Neural cell (in vitro differentiated cells): ENCODE measurements at regions not wholly inside any gene's neighbourhood (a gene's known extent, or its start where the extent isn't known, plus 50 kb on each side); places are given as distances from the start of the nearest gene placed in this dataset.

Source experiments
- H2AFZ ChIP-seq: fragments of 200-600, 300-800 bp; sonication (generic), shearing (Covaris generic); 2 replicates; pipeline ENCODE4 v1.6.0; 2014; ENCODE audit warnings: low read depth, mild to moderate bottlenecking, antibody characterized with exemption, low read length, moderate library complexity
- H3F3A ChIP-seq: fragments of 200-600 bp; shearing (Covaris generic); 2 replicates; pipeline ENCODE4 v1.6.1; 2016; ENCODE audit warnings: mild to moderate bottlenecking, moderate library complexity, mixed read lengths, antibody characterized with exemption, low read length; ENCODE audit not compliant: insufficient read depth, poor library complexity, severe bottlenecking
- H3K27ac ChIP-seq: fragments of 200-600, 300-800 bp; sonication (generic), shearing (Covaris generic); 2 replicates; pipeline ENCODE4 v1.5.1; 2014; ENCODE audit warnings: mild to moderate bottlenecking, low read length, moderate library complexity
- H3K27me3 ChIP-seq: fragments of 300-800, 200-600 bp; sonication (generic), shearing (Covaris generic); 2 replicates; pipeline ENCODE4 v1.6.0; 2014; ENCODE audit warnings: mild to moderate bottlenecking, low read depth, low read length, moderate library complexity; ENCODE audit not compliant: insufficient read depth
- H3K36me3 ChIP-seq: fragments of 300-800, 200-600 bp; sonication (generic), shearing (Covaris generic); 2 replicates; pipeline ENCODE4 v1.5.1; 2014; ENCODE audit warnings: mild to moderate bottlenecking, antibody characterized with exemption, low read length, moderate library complexity; ENCODE audit not compliant: insufficient read depth
- H3K4me2 ChIP-seq: fragments of 300-800, 200-600 bp; sonication (generic), shearing (Covaris generic); 2 replicates; pipeline ENCODE4 v1.6.0; 2014; ENCODE audit warnings: mild to moderate bottlenecking, low read length
- H3K4me3 ChIP-seq: fragments of 300-800, 200-600 bp; sonication (generic), shearing (Covaris generic); 2 replicates; pipeline ENCODE4 v1.5.1; 2014; ENCODE audit warnings: mild to moderate bottlenecking, low read length, moderate library complexity
- H3K79me2 ChIP-seq: fragments of 200-600 bp; shearing (Covaris generic); replicated peaks from 2 replicates; pipeline ENCODE4 v1.6.0; 2014; ENCODE audit warnings: mild to moderate bottlenecking, low read length, moderate library complexity; ENCODE audit not compliant: insufficient read depth
- H3K9ac ChIP-seq: fragments of 300-800, 200-600 bp; sonication (generic), shearing (Covaris generic); 2 replicates; pipeline ENCODE4 v1.6.1; 2016; ENCODE audit warnings: mild to moderate bottlenecking, low read length, mixed read lengths
- H3K9me2 ChIP-seq: fragments of 200-600 bp; shearing (Covaris generic); 2 replicates; pipeline ENCODE4 v1.6.1; 2016; ENCODE audit warnings: mild to moderate bottlenecking, low read length, mixed read lengths; ENCODE audit not compliant: insufficient read depth
- H3K9me3 ChIP-seq: fragments of 200-600, 300-800 bp; sonication (generic), shearing (Covaris generic); 2 replicates; pipeline ENCODE4 v1.6.1; 2016; ENCODE audit warnings: mild to moderate bottlenecking, mixed run types, low read length, moderate library complexity, mixed read lengths
- H4K20me1 ChIP-seq: fragments of 200-600 bp; shearing (Covaris generic); 2 replicates; pipeline ENCODE4 v1.6.1; 2016; ENCODE audit warnings: mild to moderate bottlenecking, mixed run types; ENCODE audit not compliant: insufficient read depth
- CTCF ChIP-seq: fragments of 450-650 bp; IDR thresholded peaks from 2 replicates; pipeline ENCODE4 v1.5.1; 2014; ENCODE audit warnings: antibody characterized with exemption, mild to moderate bottlenecking, moderate library complexity; ENCODE audit not compliant: poor library complexity, severe bottlenecking
- EP300 ChIP-seq: fragments of 450-650 bp; conservative IDR thresholded peaks from 2 replicates; pipeline ENCODE4 v1.6.1; 2014; ENCODE audit warnings: antibody characterized with exemption, mild to moderate bottlenecking, moderate library complexity; ENCODE audit not compliant: poor library complexity, severe bottlenecking
- EZH2 ChIP-seq: fragments of 200-600, 300-800 bp; shearing (Covaris generic), sonication (generic); IDR thresholded peaks from 2 replicates; pipeline ENCODE4 v1.6.1; 2014; ENCODE audit warnings: antibody characterized with exemption, low read length, borderline replicate concordance, mild to moderate bottlenecking; ENCODE audit not compliant: insufficient read depth, poor library complexity, severe bottlenecking
- MXI1 ChIP-seq: fragments of 450-650 bp; conservative IDR thresholded peaks from 2 replicates; pipeline ENCODE4 v1.6.1; 2014; ENCODE audit warnings: antibody characterized with exemption, mild to moderate bottlenecking; ENCODE audit not compliant: poor library complexity, severe bottlenecking
- POLR2AphosphoS5 ChIP-seq: IDR thresholded peaks from 2 replicates; pipeline ENCODE4 v1.6.1; 2012
- RAD21 ChIP-seq: fragments of 450-650 bp; conservative IDR thresholded peaks from 2 replicates; pipeline ENCODE4 v1.6.1; 2014; ENCODE audit warnings: antibody characterized with exemption, mild to moderate bottlenecking, moderate library complexity
- SMC3 ChIP-seq: fragments of 450-650 bp; conservative IDR thresholded peaks from 2 replicates; pipeline ENCODE4 v1.6.1; 2014; ENCODE audit warnings: antibody characterized with exemption, mild to moderate bottlenecking, moderate library complexity; ENCODE audit not compliant: poor library complexity
- TAF1 ChIP-seq: IDR thresholded peaks from 2 replicates; pipeline ENCODE4 v1.6.1; 2012; ENCODE audit warnings: low read depth
- TF ChIP-seq, protein P1 (sequence below): IDR thresholded peaks from 2 replicates; pipeline ENCODE4 v1.6.1; 2012; ENCODE audit warnings: borderline replicate concordance

- H3K4me3 ChIP-seq = no peak overlapping the region
- H3F3A ChIP-seq = no peaks in the 10 kb centered on the region
- no peak overlapping the region for H3K4me2 ChIP-seq
- H3K9me2 ChIP-seq = no peaks in the 10 kb centered on the region
- H3K9ac ChIP-seq = no peak overlapping the region
- no peaks in the 10 kb centered on the region for H4K20me1 ChIP-seq
- no peaks in the 10 kb centered on the region for H3K79me2 ChIP-seq
- H3K36me3 ChIP-seq = no peaks in the 10 kb centered on the region
- no peak for TF ChIP-seq MXI1
- no peak for TF ChIP-seq TAF1
- TF ChIP-seq EP300 = no peak
- TF ChIP-seq SMC3 = no peak
- TF ChIP-seq EZH2 = no peak
- TF ChIP-seq CTCF = no peak
- no peak for TF ChIP-seq POLR2AphosphoS5
- no peak overlapping the region for H3K27ac ChIP-seq
- no peaks in the 10 kb centered on the region for H3K9me3 ChIP-seq
- no peak overlapping the region for H2AFZ ChIP-seq
- no peaks in the 10 kb centered on the region for H3K27me3 ChIP-seq
Observed at GRCh38 chr12:91704446-91704845, 441.2 kb downstream of the BTG1 start.

GRCh38 chr12:91703491-91704283 lies 442.0 kb downstream of the BTG1 start:
- Histone ChIP-seq H3F3A (no peaks in the 10 kb centered on the region), H3K27me3 (no peaks in the 10 kb centered on the region), H3K4me3 (no peak overlapping the region), H3K9me3 (no peaks in the 10 kb centered on the region), H3K4me2 (no peak overlapping the region), H2AFZ (no peak overlapping the region), H3K36me3 (no peaks in the 10 kb centered on the region), H3K27ac (no peak overlapping the region), H4K20me1 (no peaks in the 10 kb centered on the region), H3K79me2 (no peaks in the 10 kb centered on the region), H3K9ac (no peak overlapping the region), H3K9me2 (no peaks in the 10 kb centered on the region)
- TF ChIP-seq MXI1 (no peak), RAD21 (no peak), SMC3 (no peak), EZH2 (no peak), POLR2AphosphoS5 (no peak), TAF1 (no peak), EP300 (no peak), CTCF (no peak)
- TF ChIP-seq, protein P1, sequence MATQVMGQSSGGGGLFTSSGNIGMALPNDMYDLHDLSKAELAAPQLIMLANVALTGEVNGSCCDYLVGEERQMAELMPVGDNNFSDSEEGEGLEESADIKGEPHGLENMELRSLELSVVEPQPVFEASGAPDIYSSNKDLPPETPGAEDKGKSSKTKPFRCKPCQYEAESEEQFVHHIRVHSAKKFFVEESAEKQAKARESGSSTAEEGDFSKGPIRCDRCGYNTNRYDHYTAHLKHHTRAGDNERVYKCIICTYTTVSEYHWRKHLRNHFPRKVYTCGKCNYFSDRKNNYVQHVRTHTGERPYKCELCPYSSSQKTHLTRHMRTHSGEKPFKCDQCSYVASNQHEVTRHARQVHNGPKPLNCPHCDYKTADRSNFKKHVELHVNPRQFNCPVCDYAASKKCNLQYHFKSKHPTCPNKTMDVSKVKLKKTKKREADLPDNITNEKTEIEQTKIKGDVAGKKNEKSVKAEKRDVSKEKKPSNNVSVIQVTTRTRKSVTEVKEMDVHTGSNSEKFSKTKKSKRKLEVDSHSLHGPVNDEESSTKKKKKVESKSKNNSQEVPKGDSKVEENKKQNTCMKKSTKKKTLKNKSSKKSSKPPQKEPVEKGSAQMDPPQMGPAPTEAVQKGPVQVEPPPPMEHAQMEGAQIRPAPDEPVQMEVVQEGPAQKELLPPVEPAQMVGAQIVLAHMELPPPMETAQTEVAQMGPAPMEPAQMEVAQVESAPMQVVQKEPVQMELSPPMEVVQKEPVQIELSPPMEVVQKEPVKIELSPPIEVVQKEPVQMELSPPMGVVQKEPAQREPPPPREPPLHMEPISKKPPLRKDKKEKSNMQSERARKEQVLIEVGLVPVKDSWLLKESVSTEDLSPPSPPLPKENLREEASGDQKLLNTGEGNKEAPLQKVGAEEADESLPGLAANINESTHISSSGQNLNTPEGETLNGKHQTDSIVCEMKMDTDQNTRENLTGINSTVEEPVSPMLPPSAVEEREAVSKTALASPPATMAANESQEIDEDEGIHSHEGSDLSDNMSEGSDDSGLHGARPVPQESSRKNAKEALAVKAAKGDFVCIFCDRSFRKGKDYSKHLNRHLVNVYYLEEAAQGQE = no peak
